IPS-18c (cell line): ENCODE measurements at regions not wholly inside any gene's neighbourhood (a gene's known extent, or its start where the extent isn't known, plus 50 kb on each side); places are given as distances from the start of the nearest gene placed in this dataset.

ENCODE experiments used
- H3K4me3 ChIP-seq: 2 replicates; pipeline ENCODE4 v1.7.0; 2013; ENCODE audit warnings: low read depth, mild to moderate bottlenecking, low read length, moderate library complexity; ENCODE audit not compliant: insufficient read depth
- H3K9me3 ChIP-seq: one replicate; pipeline ENCODE4 v1.6.1; 2013; ENCODE audit warnings: mild to moderate bottlenecking, low read length, moderate library complexity; ENCODE audit not compliant: control insufficient read depth, insufficient read depth

DNA sequence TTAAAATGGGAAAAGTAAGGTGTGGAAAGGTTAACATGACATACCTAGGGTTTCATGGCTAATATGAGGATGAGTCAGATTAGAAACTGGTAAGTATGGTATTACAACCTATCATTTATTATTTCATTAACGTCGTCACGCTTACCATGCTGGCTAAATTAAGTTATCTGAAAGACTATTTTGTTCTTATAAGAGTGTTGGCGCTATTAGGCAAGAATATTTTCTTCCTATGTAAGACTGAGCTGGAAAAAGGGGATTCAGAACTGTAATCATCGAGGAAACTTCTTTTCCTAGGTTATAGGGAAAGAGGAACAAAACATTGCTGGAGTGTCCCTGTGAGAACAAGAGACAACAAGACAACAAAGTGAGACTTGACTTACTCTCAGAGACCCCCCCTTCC, 440.8 kb downstream of the KCNJ2 start:
- Histone ChIP-seq H3K4me3 (no peak overlapping the region), H3K9me3 (no peaks in the 10 kb centered on the region)

DNA sequence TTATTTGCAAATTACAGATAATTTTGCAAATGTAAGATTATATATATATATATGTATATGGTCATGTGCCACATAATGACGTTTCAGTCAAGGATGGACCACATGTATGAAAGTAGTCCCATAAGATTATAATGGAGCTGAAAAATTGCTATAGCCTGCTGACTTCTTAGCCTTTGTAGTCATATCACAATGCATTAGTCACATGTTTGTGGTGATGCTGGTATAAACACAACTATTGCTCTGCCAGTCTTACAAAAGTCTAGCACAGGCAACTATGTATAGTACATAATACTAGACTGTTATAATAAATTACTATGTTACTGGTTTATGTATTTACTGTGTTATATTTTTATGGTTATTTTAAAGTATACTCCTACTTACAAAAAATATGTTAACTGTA, 444.3 kb downstream of the KCNJ2 start:
- Histone ChIP-seq H3K4me3 (no peak overlapping the region), H3K9me3 (peaks cover 2% of the 10 kb centered on the region)

DNA sequence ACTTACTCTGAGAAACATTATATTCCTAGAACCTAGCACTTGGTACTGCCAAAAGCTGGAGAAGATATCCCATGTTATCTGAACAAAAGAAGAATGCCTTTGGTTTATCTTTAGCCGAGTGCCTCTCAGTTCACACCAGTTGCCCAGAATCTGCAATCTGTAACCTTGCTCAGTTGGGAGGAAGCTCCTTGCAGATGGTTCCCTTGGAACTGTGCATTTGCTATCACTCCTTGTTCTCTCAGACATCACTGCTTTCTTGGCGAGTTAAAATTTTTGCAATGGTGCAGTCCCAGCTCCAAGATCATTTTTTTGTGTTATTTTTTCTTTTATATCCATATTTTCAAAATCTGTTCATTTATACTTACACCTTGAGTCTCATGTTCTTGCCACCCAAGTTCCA, 446.5 kb downstream of the KCNJ2 start:
- Histone ChIP-seq H3K4me3 (no peak overlapping the region), H3K9me3 (peaks cover 2% of the 10 kb centered on the region)

DNA sequence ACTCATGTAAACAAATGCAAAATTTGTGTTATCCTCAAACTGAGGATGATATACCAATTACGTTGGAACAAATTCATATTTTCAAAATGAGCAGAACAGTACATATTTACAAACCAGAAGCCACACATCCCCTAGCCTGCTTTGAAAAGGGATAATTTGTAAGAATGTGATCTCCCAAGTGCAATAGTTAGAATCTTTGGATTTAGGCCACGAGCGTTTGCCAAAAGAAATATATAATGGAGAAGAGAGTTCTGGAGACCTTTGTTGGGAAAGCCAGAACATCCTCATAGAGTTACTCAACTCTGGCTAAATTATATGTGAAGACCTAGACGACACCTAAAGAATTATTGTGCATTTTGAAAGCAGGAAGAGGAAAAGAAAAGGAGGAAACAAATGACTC, 449.3 kb downstream of the KCNJ2 start:
- peaks cover 2% of the 10 kb centered on the region for H3K9me3 ChIP-seq
- H3K4me3 ChIP-seq, result no peak overlapping the region

DNA sequence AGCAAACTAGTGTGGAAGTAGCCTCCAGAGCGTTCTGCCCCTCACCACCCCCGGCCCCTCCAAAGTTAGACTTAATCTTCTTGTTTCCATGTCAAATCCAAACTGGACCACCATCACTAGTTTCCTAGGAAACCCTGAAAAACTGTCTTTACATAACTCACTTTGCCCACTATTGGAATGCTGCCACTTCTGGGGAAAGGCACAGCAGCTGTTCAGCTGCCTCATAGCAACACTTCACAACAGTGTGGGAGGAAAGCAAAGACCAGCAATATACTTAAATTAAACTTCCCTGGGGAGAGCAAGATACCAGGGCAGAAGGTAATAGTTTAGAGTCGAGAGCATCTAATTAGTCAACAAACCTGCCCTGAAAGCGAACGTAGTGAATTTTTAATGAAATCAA, 452.2 kb downstream of the KCNJ2 start:
- H3K9me3 ChIP-seq, result peaks cover 2% of the 10 kb centered on the region
- H3K4me3 ChIP-seq, result no peak overlapping the region

DNA sequence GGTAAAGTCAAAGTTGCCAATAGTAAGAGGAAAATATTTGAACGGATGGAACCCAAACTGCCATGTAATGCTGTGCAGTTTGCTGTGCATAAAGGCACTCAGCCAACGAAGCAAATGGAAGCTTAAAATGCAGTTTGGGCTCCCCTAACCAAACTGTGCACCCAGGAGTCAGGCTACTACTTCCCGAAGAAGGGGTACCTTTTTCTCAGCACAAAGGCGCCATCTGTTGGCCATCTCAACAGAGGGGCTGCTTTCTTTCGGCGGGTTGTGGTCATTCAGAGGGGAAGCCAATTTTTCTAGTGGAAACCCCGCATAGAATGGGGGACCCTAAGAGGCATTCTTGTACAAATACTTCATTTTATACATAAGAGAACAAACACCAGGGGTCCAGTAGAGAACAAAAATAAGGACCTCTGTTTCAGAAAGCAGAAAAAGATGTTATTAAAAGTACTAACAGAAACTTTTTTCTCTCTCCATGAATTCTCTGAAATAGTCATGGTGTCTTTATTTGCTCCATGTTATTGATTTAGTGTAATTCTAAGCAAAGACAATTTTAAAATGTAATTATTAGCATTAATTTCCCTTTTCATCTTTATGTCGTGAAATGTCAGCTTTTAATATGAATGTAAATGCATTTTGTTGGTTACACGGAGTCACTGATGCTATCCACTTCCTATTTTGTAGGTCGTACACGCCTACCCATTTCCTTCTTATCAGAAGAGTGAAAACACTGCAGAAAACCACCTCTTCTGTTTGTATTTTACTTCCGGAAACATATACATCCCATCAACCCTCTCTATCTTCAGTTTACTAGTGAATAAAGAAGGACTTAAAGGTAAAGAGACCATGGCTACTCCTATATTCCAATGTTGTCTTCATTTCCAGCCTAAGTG, 453.3 kb downstream of the KCNJ2 start:
- peaks cover under 1% of the 10 kb centered on the region for H3K9me3 ChIP-seq

DNA sequence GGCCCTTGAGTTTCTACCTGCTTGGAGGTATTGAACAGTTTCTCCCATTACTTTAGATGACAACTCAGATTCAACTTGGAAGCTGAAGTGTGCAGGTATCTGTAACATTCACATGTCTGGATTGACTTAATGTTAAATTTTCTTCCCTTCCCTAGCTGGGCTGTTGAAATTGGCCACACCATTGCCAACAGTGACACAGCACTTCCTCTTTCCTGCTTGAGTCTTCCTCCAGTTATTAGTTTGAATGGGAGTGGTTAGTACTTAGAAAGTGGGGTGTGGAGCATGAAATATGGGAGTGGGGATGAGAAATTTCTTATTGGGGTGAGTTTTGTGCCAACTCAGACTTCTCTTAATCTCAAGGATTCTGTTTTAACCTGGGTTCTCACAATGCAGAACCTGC, 454.9 kb downstream of the KCNJ2 start:
- Histone ChIP-seq H3K4me3 (no peak overlapping the region), H3K9me3 (no peaks in the 10 kb centered on the region)

More for the DNA sequence above, 453.3 kb downstream of the KCNJ2 start:
- H3K4me3 ChIP-seq, result no peak overlapping the region

DNA sequence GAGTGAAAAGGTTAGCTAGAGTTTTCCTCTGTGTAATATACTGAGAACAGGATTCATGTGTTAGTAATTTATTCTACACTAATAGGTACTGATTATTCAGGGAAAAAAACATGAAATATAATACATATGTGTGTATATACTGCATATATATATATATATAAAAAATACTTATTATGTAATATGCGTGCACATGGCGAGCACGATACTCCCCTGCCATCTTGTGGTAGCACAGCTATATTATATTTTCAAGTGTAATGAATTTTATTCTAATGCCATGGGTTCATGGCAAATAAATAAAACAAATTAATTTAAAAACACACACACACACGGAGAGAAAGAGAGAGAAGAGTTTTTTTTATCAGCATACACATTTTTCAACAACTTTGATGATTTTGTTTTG, 460.6 kb downstream of the KCNJ2 start:
- H3K4me3 ChIP-seq, result no peak overlapping the region

DNA sequence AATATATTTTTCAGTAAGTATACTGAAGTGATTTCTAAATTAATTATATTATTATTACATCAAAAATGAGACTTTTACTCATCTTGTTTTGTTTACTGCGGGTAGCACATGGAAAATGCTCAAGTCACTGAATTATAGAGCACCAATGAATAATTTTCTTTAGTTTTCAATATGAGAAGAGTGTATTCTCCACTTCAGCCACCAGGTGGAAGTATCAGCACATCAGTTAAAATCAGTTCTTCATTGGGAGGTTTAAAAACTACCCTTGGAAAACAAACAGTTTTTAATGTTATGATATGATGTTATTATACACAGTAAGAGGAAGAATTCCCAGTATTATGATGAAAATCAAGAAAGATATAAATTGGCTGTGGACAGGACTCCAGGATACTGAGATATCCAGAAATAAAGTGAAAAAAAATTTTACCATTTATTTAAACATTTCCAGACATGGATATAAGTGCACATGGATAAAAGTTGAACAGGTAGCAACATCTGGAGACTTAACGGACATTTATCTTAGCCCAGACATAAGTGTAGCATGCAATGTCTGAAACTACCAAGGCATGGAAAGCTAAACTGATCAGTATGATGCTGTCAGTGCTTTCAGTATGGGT, 467.3 kb downstream of the KCNJ2 start:
- Histone ChIP-seq H3K9me3 (no peaks in the 10 kb centered on the region), H3K4me3 (no peak overlapping the region)

More for the DNA sequence above, 460.6 kb downstream of the KCNJ2 start:
- H3K9me3 ChIP-seq, result no peaks in the 10 kb centered on the region

DNA sequence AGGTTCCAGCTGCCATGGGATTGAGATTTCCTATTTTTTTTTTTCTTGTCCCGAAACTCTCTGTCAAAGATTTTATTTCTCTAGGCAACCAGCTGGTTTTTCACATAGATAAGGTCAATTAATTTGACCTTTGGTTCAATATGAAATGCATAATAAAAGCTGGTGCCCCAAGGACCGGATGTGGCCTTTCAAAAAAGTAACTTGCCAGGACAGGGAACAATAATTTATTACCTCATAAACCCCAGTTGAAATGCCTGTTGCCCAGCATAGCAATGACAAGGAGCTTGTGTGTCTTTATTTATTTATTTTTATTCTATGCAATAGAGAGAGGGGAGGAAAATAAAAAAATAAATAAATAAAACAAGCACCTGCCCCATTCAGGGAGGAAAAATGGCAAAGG, 472.7 kb downstream of the KCNJ2 start:
- Histone ChIP-seq H3K9me3 (no peaks in the 10 kb centered on the region), H3K4me3 (no peak overlapping the region)

DNA sequence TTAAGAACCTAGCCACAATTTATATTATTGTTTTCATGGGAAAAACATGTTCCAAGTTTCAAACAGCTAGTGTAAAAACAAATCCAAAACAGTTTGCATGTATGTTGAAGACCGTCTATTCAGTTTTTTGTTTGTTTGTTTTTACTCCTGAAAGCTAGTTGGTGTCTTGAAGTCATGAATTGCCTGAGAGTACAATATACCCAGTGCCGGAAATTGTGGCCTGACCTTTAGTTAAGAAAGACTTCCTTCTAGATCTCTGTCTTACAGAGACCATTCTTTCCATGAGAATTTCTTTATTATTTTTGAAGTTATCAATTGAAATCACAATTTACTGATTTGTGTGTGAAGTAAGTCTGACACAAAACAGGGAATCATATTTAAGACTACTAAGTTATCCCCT, 474.8 kb downstream of the KCNJ2 start:
- Histone ChIP-seq H3K9me3 (no peaks in the 10 kb centered on the region), H3K4me3 (no peak overlapping the region)

DNA sequence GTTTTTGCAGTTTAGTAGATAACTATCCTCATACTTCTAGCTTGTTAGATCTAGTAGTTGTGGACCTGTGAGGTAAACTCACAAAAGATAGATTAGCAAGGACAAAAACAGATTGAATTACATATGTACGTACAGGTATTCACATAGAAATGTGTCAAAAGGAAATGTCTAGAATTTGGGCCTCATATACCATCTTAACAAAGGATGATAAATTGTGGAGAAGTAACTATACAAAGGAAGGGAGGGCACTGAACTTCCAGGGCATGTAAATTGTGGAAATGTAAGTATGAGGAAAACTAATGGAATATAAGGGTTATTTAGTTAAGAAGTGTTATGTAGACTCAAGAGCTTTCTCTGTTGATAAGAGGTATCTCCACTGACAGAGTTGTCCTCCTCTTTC, 477.3 kb downstream of the KCNJ2 start:
- Histone ChIP-seq H3K9me3 (no peaks in the 10 kb centered on the region), H3K4me3 (no peak overlapping the region)

DNA sequence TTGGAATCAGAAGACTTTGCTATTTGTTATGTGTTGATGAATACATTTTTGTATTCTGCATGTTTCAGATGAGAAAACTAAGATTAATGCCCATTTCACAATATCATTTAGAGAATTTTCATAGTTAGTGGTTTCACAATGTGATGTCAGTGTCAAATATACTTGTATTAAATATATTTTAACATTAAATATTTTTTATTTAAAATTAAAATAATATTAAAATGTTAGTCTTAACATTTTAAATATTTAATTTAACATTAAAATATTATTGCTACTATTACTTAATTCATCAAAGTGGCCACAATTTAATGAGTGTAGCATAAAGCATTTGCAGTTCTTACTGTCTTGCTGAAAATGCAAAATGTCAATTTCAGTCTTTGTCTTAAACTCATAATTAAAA, 478.8 kb downstream of the KCNJ2 start:
- H3K9me3 ChIP-seq, result no peaks in the 10 kb centered on the region
- H3K4me3 ChIP-seq, result no peak overlapping the region

DNA sequence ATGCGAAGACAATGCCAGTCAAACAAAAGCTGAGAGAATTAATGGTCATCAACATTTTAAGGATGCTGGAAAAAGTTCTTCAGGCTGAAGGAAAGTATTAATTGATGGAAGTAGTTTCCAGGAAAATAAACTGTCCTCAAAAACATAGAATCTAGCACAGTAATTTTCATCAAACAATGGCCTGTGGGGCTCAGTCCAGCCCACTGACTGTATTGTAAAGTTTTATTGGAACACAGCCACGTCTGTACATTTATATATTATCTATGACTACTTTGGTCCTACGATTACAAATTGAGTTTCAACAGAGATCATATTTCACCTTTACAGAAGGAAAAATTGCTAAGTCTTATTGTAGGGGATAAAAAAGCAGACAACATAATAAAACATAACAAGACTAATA, 484.5 kb downstream of the KCNJ2 start:
- H3K4me3 ChIP-seq, result no peak overlapping the region
- no peaks in the 10 kb centered on the region for H3K9me3 ChIP-seq

DNA sequence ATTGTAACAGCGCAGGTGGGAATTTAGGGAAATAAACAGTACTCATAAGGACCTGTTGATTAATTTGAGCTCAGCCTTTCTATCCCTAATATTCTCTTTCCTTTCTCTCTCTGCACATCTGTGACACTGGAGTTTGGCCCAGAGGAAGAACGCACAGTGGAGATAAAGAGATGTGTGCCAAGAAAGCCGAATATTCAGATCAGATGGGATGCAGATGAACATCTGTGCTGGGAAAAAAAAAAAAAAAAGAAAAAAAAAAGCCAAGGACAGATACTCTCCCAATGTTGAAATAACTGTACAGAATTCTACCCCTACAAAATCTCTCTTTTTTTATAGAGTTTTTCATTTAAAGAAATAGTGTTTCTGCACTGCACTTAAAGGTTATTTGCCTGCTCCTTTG, 485.4 kb downstream of the KCNJ2 start:
- no peaks in the 10 kb centered on the region for H3K9me3 ChIP-seq
- H3K4me3 ChIP-seq, result no peak overlapping the region

DNA sequence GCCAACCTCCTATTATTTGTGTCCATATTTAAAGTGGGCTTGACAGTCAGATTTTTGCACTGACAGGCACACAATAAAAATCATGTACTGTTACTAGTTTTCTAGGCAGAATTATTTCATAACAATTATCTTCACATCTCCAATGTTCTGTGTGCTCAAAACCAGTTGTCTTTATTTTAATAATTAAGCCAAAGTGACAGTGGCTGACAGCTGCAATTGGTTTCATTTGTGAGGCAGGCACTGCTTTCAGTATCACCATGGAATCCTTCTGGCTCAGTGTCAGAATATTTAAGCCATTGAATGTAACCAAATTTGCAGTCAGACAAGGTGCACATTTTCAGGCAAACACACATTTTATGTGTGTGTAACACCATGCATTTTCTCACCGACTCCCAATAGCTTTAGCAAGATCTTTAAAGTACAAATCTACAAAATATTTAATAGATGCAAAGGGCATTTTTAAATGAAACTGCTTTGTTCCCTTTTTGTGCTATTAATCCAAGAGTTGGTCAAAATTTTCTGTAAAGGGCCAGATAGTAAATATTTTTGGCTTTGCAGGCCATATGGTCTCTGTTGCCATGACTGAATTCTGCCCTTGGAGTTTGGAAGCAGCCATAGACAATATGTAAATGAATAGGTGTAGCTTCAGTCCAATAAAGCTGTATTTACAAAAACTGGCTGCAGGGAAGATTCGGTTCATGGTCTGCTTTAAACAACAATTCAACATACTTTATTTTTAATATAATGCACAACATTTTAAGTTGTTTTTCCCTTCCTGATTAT, 486.0 kb downstream of the KCNJ2 start:
- no peak overlapping the region for H3K4me3 ChIP-seq
- no peaks in the 10 kb centered on the region for H3K9me3 ChIP-seq

DNA sequence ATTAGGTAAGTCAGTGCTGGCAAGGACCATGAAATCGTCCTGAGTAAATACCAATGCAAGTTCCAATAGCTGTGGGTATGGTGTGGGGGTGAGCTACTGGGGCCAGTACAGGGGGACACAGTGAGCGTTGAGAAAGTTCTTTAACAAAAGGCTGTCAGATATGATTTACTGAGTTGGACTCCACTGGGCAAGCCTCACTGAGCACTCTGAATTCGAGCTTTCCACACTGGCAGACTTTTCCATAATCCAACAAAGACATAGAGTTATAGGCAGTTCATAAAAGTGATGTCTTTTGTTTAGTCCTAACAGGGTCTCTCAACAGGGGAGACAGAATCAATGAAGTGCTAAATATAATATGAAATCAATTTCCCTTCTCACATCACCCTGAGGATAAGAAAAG, 489.0 kb downstream of the KCNJ2 start:
- Histone ChIP-seq H3K9me3 (no peaks in the 10 kb centered on the region), H3K4me3 (no peak overlapping the region)

DNA sequence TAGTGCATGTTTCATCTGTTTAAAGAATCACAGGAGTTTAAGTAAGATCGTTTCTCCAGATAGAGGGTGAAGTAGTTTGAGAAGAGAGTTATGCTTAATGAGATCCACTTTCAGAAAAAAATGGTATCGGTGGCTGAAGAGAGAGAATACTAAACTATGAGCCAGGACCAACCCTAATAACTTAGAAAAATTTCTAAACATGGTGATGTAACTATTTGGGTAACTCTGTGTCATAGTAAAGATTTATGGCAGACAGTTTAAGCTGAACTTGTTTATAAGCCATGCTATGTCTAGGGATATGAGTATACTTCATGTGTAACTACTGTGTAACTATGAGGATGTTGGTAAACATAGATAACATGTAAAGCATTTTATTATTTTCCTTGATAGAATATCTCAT, 489.5 kb downstream of the KCNJ2 start:
- Histone ChIP-seq H3K4me3 (no peak overlapping the region), H3K9me3 (no peaks in the 10 kb centered on the region)
